Right ventricle myocardium superior (tissue), 1 donor: ENCODE measurements at regions not wholly inside any gene's neighbourhood (a gene's known extent, or its start where the extent isn't known, plus 50 kb on each side); places are given as distances from the start of the nearest gene placed in this dataset.

Experiments
- ATAC-seq: fragments of 200-7000 bp; cut with Tn5 transposase; one replicate; pipeline ENCODE4 v1.9.1; 2020; ENCODE audit warnings: mild to moderate bottlenecking; ENCODE audit not compliant: poor library complexity
- DNase-seq: peaks from one replicate; pipeline ENCODE4 v3.0.0-alpha.2; 2020
- intact Hi-C: fragments of 100-400 bp; cut with DNase I; formaldehyde crosslinking; loops from one replicate; pipeline ENCODE4 v1.11.2; 2022
- donor health status: DM: no; HTN: yes; CAD: no; lungs with severe emphysema.

- DNase-seq, result no peak
- intact Hi-C loops, result no loop called here
- ATAC-seq, result no peak
Measured at GRCh38 chr13:111558700-111559088, 238.3 kb downstream of the TEX29 start.

GRCh38 chr13:111559612-111560403 lies 239.4 kb downstream of the TEX29 start:
- intact Hi-C loops, result no loop called here
- ATAC-seq, result no peak
- DNase-seq, result no peak

- ATAC-seq (no peak), DNase-seq (no peak)
- intact Hi-C loops, result no loop called here
Measured at GRCh38 chr13:111561091-111561781, 240.8 kb downstream of the TEX29 start.

- intact Hi-C loops, result no loop called here
- DNase-seq (no peak), ATAC-seq (no peak)
Measured at GRCh38 chr13:111562716-111563115, 242.3 kb downstream of the TEX29 start.

- intact Hi-C loops, result no loop called here
- DNase-seq (no peak), ATAC-seq (no peak)
Measured at GRCh38 chr13:111564606-111565005, 244.2 kb downstream of the TEX29 start.

- DNase-seq (no peak), ATAC-seq (no peak)
- intact Hi-C loops, result no loop called here
Measured at GRCh38 chr13:111565400-111565799, 245.0 kb downstream of the TEX29 start.

GRCh38 chr13:111566567-111566966 lies 246.1 kb downstream of the TEX29 start:
- DNase-seq (no peak), ATAC-seq (no peak)
- intact Hi-C loops, result no loop called here

GRCh38 chr13:111567637-111568036 lies 247.2 kb downstream of the TEX29 start:
- ATAC-seq, result no peak
- intact Hi-C loops, result no loop called here
- DNase-seq, result no peak

- ATAC-seq (no peak), DNase-seq (no peak)
- intact Hi-C loops, result no loop called here
Measured at GRCh38 chr13:111568290-111568689, 247.8 kb downstream of the TEX29 start.

- no peak for ATAC-seq
- intact Hi-C loops, result no loop called here
- no peak for DNase-seq
Measured at GRCh38 chr13:111570911-111571310, 250.5 kb downstream of the TEX29 start.

GRCh38 chr13:111572956-111573761 lies 252.7 kb downstream of the TEX29 start:
- no peak for ATAC-seq
- intact Hi-C loops, result no loop called here
- no peak for DNase-seq

GRCh38 chr13:111573801-111574200 lies 253.4 kb downstream of the TEX29 start:
- no peak for DNase-seq

GRCh38 chr13:111575276-111575675 lies 254.8 kb downstream of the TEX29 start:
- DNase-seq, result no peak
- intact Hi-C loops, result no loop called here
- ATAC-seq, result no peak

More at GRCh38 chr13:111573801-111574200, 253.4 kb downstream of the TEX29 start:
- no peak for ATAC-seq
- intact Hi-C loops, result no loop called here

GRCh38 chr13:111575719-111576118 lies 255.3 kb downstream of the TEX29 start:
- intact Hi-C loops, result no loop called here
- DNase-seq (no peak), ATAC-seq (no peak)

GRCh38 chr13:111577208-111577828 lies 256.9 kb downstream of the TEX29 start:
- DNase-seq (no peak), ATAC-seq (no peak)
- intact Hi-C loops, result no loop called here

- intact Hi-C loops, result no loop called here
- ATAC-seq (no peak), DNase-seq (no peak)
Measured at GRCh38 chr13:111577956-111578605, 257.6 kb downstream of the TEX29 start.

- intact Hi-C loops, result no loop called here
- DNase-seq (no peak), ATAC-seq (no peak)
Measured at GRCh38 chr13:111584101-111584672, 263.7 kb downstream of the TEX29 start.

GRCh38 chr13:111584870-111585269 lies 264.4 kb downstream of the TEX29 start:
- no peak for DNase-seq
- ATAC-seq, result no peak
- intact Hi-C loops, result no loop called here
